Renal pelvis (tissue), 1 donor: ENCODE measurements at regions not wholly inside any gene's neighbourhood (a gene's known extent, or its start where the extent isn't known, plus 50 kb on each side); places are given as distances from the start of the nearest gene placed in this dataset.

Source experiments
- DNase-seq: peaks from one replicate; pipeline ENCODE4 v3.0.0-alpha.2; 2013

GRCh38 chr13:52975969-52976368 is 52.6 kb upstream of the OLFM4 start:
- no peak for DNase-seq

- DNase-seq, result no peak
These were observed 53.5 kb upstream of the OLFM4 start for GRCh38 chr13:52975161-52975560.

GRCh38 chr13:52974711-52975110 is 53.9 kb upstream of the OLFM4 start:
- no peak for DNase-seq

- no peak for DNase-seq
These were observed 59.2 kb upstream of the OLFM4 start for GRCh38 chr13:52969373-52969772.

GRCh38 chr13:52968074-52968700 is 60.4 kb upstream of the OLFM4 start:
- peak; percentile 80 for DNase-seq

GRCh38 chr13:52961987-52962386 is 66.6 kb upstream of the OLFM4 start:
- no peak for DNase-seq

GRCh38 chr13:52961256-52961910 is 67.2 kb upstream of the OLFM4 start:
- DNase-seq, result no peak

GRCh38 chr13:52955472-52955874 is 73.1 kb upstream of the OLFM4 start:
- no peak for DNase-seq

- no peak for DNase-seq
These were observed 73.8 kb upstream of the OLFM4 start for GRCh38 chr13:52954838-52955237.

GRCh38 chr13:52950436-52950956 is 78.1 kb upstream of the OLFM4 start:
- no peak for DNase-seq

- no peak for DNase-seq
These were observed 78.9 kb upstream of the OLFM4 start for GRCh38 chr13:52949742-52950141.

GRCh38 chr13:52949044-52949443 is 79.6 kb upstream of the OLFM4 start:
- no peak for DNase-seq

- DNase-seq, result no peak
These were observed 80.7 kb upstream of the OLFM4 start for GRCh38 chr13:52947921-52948373.

GRCh38 chr13:52945348-52945747 is 83.3 kb upstream of the OLFM4 start:
- DNase-seq, result no peak

GRCh38 chr13:52944697-52945096 is 83.9 kb upstream of the OLFM4 start:
- DNase-seq, result no peak

GRCh38 chr13:52938065-52938464 is 89.6 kb upstream of the PCDH8 start:
- DNase-seq, result no peak

GRCh38 chr13:52936806-52937205 is 88.4 kb upstream of the PCDH8 start:
- no peak for DNase-seq

GRCh38 chr13:52934258-52934657 is 85.8 kb upstream of the PCDH8 start:
- DNase-seq, result no peak

- DNase-seq, result no peak
These were observed 85.2 kb upstream of the PCDH8 start for GRCh38 chr13:52933547-52934210.

- DNase-seq, result no peak
These were observed 84.7 kb upstream of the PCDH8 start for GRCh38 chr13:52933099-52933498.

- no peak for DNase-seq
These were observed 84.2 kb upstream of the PCDH8 start for GRCh38 chr13:52932649-52933048.

GRCh38 chr13:52931539-52932431 is 83.3 kb upstream of the PCDH8 start:
- no peak for DNase-seq
